Stimulated activated CD4-positive, alpha-beta T cell treated with anti-CD3 and anti-CD28 coated beads, Interleukin-12 subunit alpha, Interleukin-12 subunit beta, amount 100 ng/mL, for 48 hours (primary cell): ENCODE measurements at regions not wholly inside any gene's neighbourhood (a gene's known extent, or its start where the extent isn't known, plus 50 kb on each side); places are given as distances from the start of the nearest gene placed in this dataset.
"Not testable (repeated sequence)": the region's sequence is repeated elsewhere in the genome, so short reads cannot be mapped to it uniquely, and the experiment has no call there.

Source experiments
- DNase-seq, 3 donors: peaks; one replicate each; pipeline ENCODE4 v3.0.0-alpha.2; 2020; ENCODE audit warnings: low read depth in 2 of 3, low spot score in 1 of 3

DNA sequence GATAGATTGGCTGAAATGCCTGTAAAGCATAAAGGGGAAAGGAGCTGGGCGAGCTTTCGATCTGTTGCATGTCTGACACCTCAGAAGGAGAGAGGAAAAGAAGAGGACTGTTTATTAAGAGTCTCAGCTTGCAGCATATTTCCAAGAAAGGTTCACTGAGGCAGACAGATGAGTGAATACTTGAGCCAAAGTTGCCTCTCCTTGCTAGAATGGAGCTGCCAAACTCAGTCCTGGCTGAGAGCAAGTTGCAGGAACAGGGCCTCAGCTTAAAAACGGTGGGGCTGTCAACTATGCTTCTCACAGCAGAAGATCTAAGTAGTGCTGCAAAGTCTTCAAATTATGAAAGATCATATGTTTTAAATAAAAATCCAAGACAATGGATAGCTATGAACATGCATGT lies 707.5 kb downstream of the PCDH7 start:
- DNase-seq = no peak

DNA sequence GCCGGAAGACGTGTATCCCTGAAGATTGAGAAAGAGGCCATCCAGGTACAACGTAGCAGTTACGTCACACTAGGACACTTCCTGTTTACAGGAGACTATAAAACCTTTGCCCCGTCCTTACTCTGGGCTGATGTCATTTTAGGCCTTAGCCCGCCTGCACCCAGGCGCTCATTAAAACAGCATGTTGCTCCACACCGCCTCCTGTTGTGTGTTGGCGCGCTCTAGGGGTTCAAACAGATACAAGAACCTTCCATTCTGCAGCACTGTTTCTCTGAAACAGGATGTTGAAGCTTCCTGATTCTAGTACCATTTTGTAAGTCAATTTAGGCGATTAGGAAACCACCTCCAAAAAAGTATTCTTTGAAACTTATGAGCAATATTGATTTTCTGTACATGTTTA lies 722.1 kb downstream of the PCDH7 start:
- DNase-seq = no peak

DNA sequence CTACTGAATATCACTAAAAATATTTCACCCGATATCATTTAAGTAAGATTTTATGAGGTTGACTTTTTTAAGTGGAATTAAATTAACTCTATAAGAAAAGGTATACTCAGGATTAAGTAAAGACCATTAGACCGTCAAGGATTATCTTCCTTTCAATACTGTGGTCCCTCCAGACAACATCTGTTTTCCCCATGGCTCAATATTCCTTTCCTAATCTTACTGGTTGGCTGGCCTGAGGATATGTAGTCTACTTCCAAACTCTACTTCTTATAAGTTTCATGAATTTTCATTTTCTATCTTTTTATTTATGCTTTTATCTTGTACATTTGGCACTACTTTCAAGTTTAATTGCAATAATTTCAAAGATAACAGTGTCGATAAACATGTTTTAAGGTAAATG lies 725.4 kb downstream of the PCDH7 start:
- DNase-seq = no peak

GRCh38 chr4:31455612-31456011 lies 735.4 kb downstream of the PCDH7 start:
- DNase-seq = no peak

DNA sequence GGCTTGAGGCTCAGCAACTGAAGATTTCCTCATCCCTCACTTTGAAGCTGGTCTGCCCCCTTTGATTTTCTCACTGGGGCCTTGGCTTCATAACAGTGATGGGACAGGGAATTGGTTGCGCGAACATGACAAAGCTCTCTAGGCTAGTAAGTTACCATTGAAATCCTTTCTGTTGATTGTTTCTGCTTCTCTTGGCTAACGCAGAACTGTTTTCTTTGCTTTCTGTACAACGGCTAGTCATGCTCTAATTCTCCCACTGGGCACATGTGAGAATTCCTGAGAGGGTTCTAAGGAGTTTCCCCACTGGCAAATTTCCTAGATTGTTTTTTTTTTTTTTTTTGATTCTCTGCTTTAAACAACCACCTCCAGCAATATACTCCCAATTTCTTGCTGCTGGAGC lies 738.6 kb downstream of the PCDH7 start:
- no peak for DNase-seq

DNA sequence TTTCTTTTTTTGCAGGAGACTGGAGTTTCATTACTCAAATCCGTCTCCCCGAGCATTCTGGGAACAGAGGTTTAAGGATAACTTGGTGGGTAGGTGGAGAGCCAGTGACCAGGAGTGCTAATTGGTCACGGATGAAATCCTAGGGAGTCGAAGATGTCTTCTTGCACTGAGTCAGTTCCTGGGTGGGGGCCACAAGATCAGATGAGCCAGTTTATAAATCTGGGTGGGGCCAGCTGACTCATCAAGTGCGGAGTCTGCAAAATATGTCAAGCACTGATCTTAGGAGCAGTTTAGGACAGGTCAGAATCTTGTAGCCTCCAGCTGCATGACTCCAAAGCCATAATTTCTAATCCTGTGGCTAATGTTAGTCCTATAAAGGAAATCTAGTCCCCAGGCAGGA lies 741.3 kb downstream of the PCDH7 start:
- no peak for DNase-seq

DNA sequence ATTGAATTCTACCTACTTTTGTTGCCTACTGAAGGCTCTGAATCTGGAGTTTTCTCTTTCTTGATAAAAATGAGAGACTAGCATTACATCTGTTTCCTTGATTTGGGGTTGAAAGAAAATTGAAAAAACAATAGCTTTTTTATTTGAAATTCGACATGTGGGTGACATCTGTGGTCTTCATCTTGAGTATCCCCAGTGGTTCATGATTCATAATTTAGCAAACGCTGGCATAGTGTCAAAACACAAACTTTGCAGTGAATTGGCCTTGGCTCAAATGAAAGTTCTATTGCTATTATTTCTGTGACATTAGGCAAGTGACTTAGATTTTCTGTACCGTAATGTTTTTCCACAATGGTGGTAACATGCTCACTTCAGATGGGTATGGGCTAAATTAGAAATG lies 747.6 kb downstream of the PCDH7 start:
- no peak for DNase-seq

DNA sequence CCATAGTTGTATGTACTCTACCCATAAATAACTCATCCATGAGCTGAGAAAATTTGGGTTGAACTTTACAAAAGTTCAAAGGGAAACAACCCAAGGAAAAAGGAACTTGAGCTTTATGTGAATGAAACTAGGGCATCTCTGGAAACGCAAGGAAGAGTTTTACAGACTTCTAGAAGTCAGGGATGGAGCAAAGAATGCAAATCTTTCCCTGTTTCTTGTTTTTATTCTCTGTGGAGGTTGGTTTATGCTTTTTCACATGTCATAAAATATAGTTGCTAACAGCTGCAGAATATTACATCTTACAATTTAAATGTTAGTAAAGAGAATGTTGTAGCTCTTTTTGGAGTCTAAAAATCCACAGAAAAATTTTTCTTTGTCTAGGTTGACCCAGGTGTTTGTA lies 754.1 kb downstream of the PCDH7 start:
- no peak for DNase-seq

DNA sequence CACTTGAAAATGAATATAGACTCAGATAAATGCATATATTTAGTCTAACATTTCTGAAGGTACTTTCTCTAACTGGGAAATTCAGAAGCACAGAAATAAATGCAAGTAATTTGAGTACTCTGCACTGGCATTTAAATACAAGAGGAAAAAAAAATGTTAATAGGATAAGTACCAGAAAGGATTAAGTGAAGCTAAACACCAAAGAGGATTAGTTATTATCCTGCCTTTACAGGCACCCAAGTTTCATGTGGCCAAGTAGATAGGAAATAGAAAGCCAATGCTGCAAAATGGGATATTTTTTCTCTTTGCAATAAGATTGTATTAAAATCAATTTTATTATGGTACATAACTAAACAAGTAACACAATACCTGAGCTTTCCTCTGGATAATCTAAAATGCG lies 762.5 kb downstream of the PCDH7 start:
- DNase-seq = no peak

- DNase-seq = not testable (repeated sequence)
Measured at GRCh38 chr4:31499216-31499615, 779.0 kb downstream of the PCDH7 start.

GRCh38 chr4:31516520-31516919 lies 796.4 kb downstream of the PCDH7 start:
- no peak for DNase-seq

GRCh38 chr4:31518796-31519250 lies 798.7 kb downstream of the PCDH7 start:
- DNase-seq = no peak

DNA sequence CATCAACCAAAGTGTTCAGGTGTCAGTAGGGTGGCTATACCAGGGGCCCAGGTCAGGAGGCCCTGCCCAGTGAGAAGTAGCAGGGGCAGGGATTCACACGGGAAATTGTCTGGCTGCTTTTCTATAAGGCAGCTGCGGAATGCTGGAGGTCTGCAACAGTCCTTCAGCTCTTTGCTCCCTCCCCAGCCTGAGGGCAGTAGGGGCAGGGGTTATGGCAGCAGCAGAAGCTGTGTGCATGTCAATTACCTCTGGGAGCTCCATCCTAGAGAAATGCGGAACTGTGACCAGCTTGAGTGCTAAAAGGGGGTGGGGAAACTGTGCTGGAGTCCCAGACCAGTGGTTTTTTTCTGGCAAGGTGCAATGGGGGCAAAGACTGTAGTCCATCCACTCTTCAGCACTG lies 810.4 kb downstream of the PCDH7 start:
- DNase-seq = no peak

DNA sequence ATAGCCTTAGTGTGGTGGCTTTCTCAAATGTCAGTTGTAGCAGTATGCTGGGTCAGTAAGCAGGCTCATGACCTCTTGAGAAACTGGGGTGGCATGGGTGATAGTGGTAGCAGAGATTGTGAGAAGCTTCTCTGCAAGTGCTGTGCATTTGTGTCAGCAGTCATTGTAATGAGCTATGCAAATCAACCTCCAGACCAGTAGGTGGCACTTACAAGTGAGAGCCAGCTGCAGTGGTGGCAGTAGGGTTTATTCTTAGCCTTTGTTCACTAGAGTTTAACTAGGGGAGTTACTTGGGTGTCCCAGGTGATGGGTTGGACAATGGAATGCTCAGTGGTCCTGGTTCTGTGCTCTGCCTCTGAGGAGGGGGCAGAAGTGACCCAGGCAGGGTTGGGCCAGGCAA lies 818.7 kb downstream of the PCDH7 start:
- no peak for DNase-seq

GRCh38 chr4:31539284-31540069 lies 819.3 kb downstream of the PCDH7 start:
- no peak for DNase-seq

GRCh38 chr4:31545330-31545729 lies 825.2 kb downstream of the PCDH7 start:
- no peak for DNase-seq

GRCh38 chr4:31545755-31546154 lies 825.6 kb downstream of the PCDH7 start:
- no peak for DNase-seq

GRCh38 chr4:31548021-31548420 lies 827.9 kb downstream of the PCDH7 start:
- DNase-seq = no peak

- no peak for DNase-seq
Measured at GRCh38 chr4:31548823-31549222, 828.7 kb downstream of the PCDH7 start.

GRCh38 chr4:31549256-31549655 lies 829.1 kb downstream of the PCDH7 start:
- no peak for DNase-seq

DNA sequence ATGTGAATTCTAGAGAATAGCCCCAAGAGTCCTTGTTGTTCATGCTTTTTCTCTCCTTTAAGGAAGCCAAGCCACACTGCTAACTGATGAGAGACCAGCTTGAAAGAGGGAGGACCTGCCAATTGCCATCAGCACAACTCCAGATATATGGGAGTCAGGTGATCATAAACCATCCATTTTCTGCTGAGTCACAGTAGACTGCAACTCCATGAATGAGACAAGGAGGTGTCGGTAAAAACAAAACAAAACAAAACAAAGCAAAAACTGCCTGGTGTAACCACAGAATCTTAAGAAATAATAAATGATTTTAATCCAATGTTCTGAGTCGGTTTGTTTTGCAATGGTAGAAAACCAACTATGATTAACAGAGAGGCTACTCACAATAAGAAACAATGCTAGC lies 837.3 kb downstream of the PCDH7 start:
- no peak for DNase-seq

- no peak for DNase-seq
Measured at GRCh38 chr4:31573554-31573953, 853.4 kb downstream of the PCDH7 start.

GRCh38 chr4:31575504-31575903 lies 855.3 kb downstream of the PCDH7 start:
- DNase-seq = no peak
